ENCODE measurements at regions not wholly inside any gene's neighbourhood (a gene's known extent, or its start where the extent isn't known, plus 50 kb on each side); places are given as distances from the start of the nearest gene placed in this dataset.
"Not testable (repeated sequence)": the region's sequence is repeated elsewhere in the genome, so short reads cannot be mapped to it uniquely, and the experiment has no call there.

DNA sequence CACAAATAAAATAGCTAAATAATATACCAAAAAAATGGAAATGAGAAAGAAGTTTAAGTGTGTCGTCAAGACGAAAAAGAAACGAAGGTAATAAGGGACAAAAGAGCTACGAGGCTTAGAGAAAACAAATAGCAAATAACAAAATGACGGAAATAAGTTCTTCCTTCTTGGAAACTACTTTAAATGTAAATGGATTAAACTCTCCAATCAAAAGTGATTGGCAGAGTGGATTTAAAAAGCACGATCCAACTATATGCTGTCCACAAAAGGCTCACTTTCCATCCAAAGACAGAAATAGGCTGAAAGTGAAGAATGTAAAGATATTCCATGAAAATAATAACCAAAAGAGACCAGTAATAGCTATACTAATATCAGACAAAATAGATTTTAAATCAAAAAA, 82.4 kb downstream of the DIO3 start:
- Histone ChIP-seq H3K36me3 (ENCODE audit: control insufficient read depth, insufficient read depth, low read length) (no peaks in the 10 kb centered on the region), H3K9ac (ENCODE audit: low read length) (no peak overlapping the region), H3K4me3 (ENCODE audit: low read length) (no peak overlapping the region), H3K27ac (ENCODE audit: low read depth, low read length) (no peak overlapping the region), H3K4me1 (ENCODE audit: control insufficient read depth, insufficient read depth, low read length) (no peaks in the 10 kb centered on the region), H3K27me3 (ENCODE audit: control insufficient read depth, insufficient read depth, low read length) (no peaks in the 10 kb centered on the region)

DNA sequence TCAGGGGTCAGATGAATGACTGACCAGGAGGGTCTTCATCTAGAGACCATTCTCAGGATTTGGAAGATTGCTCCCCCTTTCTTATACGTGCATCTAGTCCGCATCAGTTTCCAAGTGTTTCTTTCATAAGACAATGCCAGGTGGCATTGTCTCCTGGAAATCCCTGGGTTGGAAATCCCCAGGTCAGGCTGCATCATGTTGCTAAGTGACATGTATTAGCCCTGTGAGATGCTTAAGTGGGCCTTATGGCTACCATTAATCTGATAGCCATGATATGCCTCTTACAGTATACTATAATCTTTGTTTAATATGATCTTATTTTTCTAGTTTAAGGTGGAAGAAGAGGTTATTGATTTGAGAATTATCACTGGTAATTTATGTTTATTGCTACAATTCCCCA, 92.8 kb downstream of the DIO3 start:
- H3K27ac ChIP-seq (ENCODE audit: low read depth, low read length): no peak overlapping the region
- H3K4me1 ChIP-seq (ENCODE audit: control insufficient read depth, insufficient read depth, low read length): no peaks in the 10 kb centered on the region
- H3K9ac ChIP-seq (ENCODE audit: low read length): no peak overlapping the region
- no peaks in the 10 kb centered on the region for H3K27me3 ChIP-seq (ENCODE audit: control insufficient read depth, insufficient read depth, low read length)
- H3K36me3 ChIP-seq (ENCODE audit: control insufficient read depth, insufficient read depth, low read length): no peaks in the 10 kb centered on the region
- H3K4me3 ChIP-seq (ENCODE audit: low read length): no peak overlapping the region

DNA sequence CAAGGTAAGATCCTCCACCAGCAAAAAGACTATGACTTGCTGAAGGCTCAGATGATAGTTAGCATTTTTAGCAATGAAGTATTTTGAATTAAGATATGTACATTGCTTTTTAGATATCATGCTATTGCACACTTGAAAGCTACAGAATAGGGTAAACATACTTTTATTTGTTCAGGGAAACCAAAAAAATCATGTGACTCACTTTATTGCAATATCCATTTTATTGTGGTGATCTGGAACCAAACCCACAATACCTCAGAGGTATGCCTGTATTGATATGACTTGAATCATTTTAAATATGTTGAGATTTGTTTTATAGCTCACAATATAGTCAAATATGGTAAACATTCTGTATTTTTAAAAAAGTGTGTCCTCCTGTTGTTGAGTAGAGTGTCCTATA, 96.1 kb downstream of the DIO3 start:
- Histone ChIP-seq H3K4me3 (ENCODE audit: low read length) (no peak overlapping the region), H3K4me1 (ENCODE audit: control insufficient read depth, insufficient read depth, low read length) (no peaks in the 10 kb centered on the region), H3K27ac (ENCODE audit: low read depth, low read length) (no peak overlapping the region), H3K27me3 (ENCODE audit: control insufficient read depth, insufficient read depth, low read length) (no peaks in the 10 kb centered on the region), H3K9ac (ENCODE audit: low read length) (no peak overlapping the region), H3K36me3 (ENCODE audit: control insufficient read depth, insufficient read depth, low read length) (no peaks in the 10 kb centered on the region)

DNA sequence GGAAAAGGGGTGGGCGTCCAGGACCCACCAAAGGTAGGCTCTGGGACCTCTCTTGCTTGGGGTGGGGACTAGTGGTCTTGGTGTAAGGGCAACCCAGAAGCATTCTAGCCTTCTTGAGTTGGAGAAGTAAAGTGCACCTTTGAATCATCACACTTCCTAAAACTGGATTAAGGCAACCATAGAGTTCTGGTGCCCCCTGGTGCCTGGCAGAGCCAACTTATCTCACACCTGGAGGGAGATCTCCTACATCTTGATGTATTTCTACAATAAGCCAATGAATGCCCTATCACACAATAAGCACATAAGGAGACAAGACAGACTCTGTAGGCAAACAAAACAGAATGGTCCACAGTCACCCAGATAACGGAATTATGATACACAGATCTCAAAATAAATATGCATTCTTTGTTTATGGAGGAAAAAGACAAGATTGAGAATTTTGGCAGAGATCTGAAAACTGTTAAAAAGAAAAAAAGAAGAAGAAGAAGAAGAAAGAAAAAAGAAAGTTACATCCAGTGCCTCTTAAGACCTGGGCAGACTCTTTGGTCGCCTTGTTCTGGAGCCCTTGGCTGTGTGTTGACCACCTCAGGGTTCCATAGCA, 95.9 kb upstream of the PPP2R5C start:
- H3K27me3 ChIP-seq (ENCODE audit: control insufficient read depth, insufficient read depth, low read length): no peaks in the 10 kb centered on the region
- H3K27ac ChIP-seq (ENCODE audit: low read depth, low read length): no peak overlapping the region
- H3K4me1 ChIP-seq (ENCODE audit: control insufficient read depth, insufficient read depth, low read length): no peaks in the 10 kb centered on the region
- no peak overlapping the region for H3K4me3 ChIP-seq (ENCODE audit: low read length)
- H3K9ac ChIP-seq (ENCODE audit: low read length): no peak overlapping the region
- no peaks in the 10 kb centered on the region for H3K36me3 ChIP-seq (ENCODE audit: control insufficient read depth, insufficient read depth, low read length)

DNA sequence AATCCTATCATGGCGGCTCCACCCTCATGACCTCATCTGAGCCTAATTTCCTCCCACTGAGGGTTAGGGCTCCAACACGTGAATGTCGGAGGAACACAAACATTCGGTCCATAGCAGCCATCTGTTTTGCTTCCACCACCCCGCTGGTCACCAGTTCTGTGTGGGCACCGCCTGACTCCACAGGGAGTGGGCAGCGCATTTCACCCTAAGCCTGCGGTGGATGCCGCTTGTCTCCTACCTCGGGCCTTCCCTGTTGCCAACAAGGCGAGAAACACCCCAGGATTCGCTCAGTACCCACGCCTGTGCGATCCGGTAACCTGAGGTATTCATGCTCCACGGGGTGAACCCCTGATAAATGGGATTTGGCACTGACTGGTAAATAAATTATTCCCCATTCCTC, 95.2 kb upstream of the PPP2R5C start:
- Histone ChIP-seq H3K36me3 (ENCODE audit: control insufficient read depth, insufficient read depth, low read length) (no peaks in the 10 kb centered on the region), H3K4me3 (ENCODE audit: low read length) (no peak overlapping the region), H3K4me1 (ENCODE audit: control insufficient read depth, insufficient read depth, low read length) (no peaks in the 10 kb centered on the region), H3K27ac (ENCODE audit: low read depth, low read length) (no peak overlapping the region), H3K27me3 (ENCODE audit: control insufficient read depth, insufficient read depth, low read length) (no peaks in the 10 kb centered on the region), H3K9ac (ENCODE audit: low read length) (no peak overlapping the region)

DNA sequence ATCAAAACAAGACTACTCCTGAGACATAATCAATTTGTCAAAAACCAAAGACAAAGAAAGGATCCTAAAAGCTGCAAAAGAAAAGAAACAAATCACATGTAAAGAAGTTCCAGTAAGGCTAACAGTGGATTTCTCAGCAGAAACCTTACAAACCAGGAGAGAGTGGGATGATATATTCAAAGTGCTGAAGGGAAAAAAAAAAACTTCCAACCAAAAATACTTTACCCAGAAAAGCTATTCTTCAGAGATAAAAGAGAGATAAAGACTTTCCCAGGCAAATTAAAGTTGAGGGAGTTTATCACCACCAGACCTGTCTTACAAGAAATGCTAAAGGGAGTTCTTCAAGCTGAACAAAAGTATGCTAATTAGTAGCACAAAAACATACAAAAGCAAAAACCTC, 91.9 kb upstream of the PPP2R5C start:
- Histone ChIP-seq H3K9ac (ENCODE audit: low read length) (no peak overlapping the region), H3K27me3 (ENCODE audit: control insufficient read depth, insufficient read depth, low read length) (no peaks in the 10 kb centered on the region), H3K36me3 (ENCODE audit: control insufficient read depth, insufficient read depth, low read length) (no peaks in the 10 kb centered on the region), H3K4me3 (ENCODE audit: low read length) (no peak overlapping the region), H3K4me1 (ENCODE audit: control insufficient read depth, insufficient read depth, low read length) (no peaks in the 10 kb centered on the region), H3K27ac (ENCODE audit: low read depth, low read length) (no peak overlapping the region)

DNA sequence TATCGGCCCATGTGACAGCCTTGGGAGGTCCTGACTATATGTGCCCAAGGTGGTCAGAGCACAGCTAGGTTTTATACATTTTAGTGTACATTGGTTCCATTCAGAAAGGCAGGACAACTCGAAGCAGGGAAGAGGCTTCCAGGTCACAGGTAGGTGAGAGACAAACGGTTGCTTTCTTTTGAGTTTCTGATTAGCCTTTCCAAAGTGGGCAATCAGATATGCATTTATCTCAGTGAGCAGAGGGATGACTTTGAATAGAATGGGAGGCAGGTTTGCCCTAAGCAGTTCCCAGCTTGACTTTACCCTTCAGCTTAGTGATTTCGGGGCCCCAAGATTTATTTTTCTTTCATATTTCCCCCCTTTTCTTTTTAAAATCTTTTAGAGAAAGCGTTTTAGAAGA, 87.6 kb upstream of the PPP2R5C start:
- no peaks in the 10 kb centered on the region for H3K36me3 ChIP-seq (ENCODE audit: control insufficient read depth, insufficient read depth, low read length)
- no peak overlapping the region for H3K4me3 ChIP-seq (ENCODE audit: low read length)
- no peaks in the 10 kb centered on the region for H3K4me1 ChIP-seq (ENCODE audit: control insufficient read depth, insufficient read depth, low read length)
- no peaks in the 10 kb centered on the region for H3K27me3 ChIP-seq (ENCODE audit: control insufficient read depth, insufficient read depth, low read length)
- H3K9ac ChIP-seq (ENCODE audit: low read length): no peak overlapping the region
- no peak overlapping the region for H3K27ac ChIP-seq (ENCODE audit: low read depth, low read length)

DNA sequence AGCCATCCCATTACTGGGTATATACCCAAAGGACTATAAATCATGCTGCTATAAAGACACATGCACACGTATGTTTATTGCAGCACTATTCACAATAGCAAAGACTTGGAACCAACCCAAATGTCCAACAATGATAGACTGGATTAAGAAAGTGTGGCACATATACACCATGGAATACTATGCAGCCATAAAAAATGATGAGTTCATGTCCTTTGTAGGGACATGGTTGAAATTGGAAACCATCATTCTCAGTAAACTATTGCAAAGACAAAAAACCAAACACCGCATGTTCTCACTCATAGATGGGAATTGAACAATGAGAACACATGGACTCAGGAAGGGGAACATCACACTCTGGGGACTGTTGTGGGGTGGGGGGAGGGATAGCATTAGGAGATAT, 85.7 kb upstream of the PPP2R5C start:
- not testable (repeated sequence) for H3K9ac ChIP-seq (ENCODE audit: low read length); H3K27me3 ChIP-seq (ENCODE audit: control insufficient read depth, insufficient read depth, low read length); H3K27ac ChIP-seq (ENCODE audit: low read depth, low read length); H3K4me1 ChIP-seq (ENCODE audit: control insufficient read depth, insufficient read depth, low read length); H3K36me3 ChIP-seq (ENCODE audit: control insufficient read depth, insufficient read depth, low read length); H3K4me3 ChIP-seq (ENCODE audit: low read length)

DNA sequence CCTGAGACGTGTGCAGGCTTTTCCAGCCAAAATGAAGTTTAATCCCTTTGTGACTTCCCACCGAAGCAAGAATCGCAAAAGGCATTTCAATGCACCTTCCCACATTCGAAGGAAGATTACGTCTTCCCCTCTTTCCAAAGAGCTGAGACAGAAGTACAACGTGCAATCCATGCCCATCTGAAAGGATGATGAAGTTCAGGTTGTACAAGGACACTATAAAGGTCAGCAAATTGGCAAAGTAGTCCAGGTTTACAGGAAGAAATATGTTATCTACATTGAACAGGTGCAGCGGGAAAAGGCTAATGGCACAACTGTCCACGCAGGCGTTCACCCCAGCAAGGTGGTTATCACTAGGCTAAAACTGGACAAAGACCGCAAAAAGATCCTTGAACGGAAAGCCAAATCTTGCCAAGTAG, 83.6 kb upstream of the PPP2R5C start:
- not testable (repeated sequence) for H3K27me3 ChIP-seq (ENCODE audit: control insufficient read depth, insufficient read depth, low read length); H3K27ac ChIP-seq (ENCODE audit: low read depth, low read length); H3K4me1 ChIP-seq (ENCODE audit: control insufficient read depth, insufficient read depth, low read length); H3K9ac ChIP-seq (ENCODE audit: low read length); H3K36me3 ChIP-seq (ENCODE audit: control insufficient read depth, insufficient read depth, low read length); H3K4me3 ChIP-seq (ENCODE audit: low read length)

DNA sequence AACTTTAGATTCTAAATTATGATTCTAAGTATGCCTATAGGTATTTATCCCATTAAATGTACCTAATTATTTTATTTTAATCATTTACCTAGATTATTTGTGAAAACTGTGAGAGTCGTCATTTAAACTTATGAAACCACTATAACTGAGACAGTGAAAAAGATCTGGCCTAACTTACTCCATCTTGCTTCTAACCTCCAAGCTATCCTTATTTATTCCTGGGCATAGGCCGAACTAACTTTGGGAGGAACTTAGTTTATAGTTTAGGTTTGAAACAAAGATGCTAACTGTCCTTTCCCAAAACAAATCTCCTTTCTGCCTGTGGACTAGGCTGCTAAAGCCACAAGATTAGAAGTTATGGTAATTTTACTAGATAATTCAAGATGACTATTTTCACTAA, 79.7 kb upstream of the PPP2R5C start:
- H3K4me3 ChIP-seq (ENCODE audit: low read length): no peak overlapping the region
- H3K9ac ChIP-seq (ENCODE audit: low read length): no peak overlapping the region
- H3K27me3 ChIP-seq (ENCODE audit: control insufficient read depth, insufficient read depth, low read length): no peaks in the 10 kb centered on the region
- H3K36me3 ChIP-seq (ENCODE audit: control insufficient read depth, insufficient read depth, low read length): no peaks in the 10 kb centered on the region
- H3K4me1 ChIP-seq (ENCODE audit: control insufficient read depth, insufficient read depth, low read length): no peaks in the 10 kb centered on the region
- no peak overlapping the region for H3K27ac ChIP-seq (ENCODE audit: low read depth, low read length)

DNA sequence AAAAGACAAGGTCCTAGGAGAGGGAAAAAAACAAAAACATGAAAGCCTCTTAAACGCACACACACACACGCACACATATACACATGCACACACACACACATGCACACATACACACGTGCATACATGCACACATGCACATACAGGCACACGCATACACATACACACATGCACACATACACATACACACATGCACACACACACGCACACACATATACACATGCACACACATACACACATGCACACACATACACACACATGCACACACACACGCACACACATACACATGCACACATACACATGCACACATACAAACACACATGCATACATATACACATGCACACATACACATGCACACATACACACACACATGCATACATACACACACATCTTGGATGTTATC, 78.1 kb upstream of the PPP2R5C start:
- Histone ChIP-seq H3K27ac (ENCODE audit: low read depth, low read length) (no peak overlapping the region), H3K27me3 (ENCODE audit: control insufficient read depth, insufficient read depth, low read length) (no peaks in the 10 kb centered on the region), H3K36me3 (ENCODE audit: control insufficient read depth, insufficient read depth, low read length) (no peaks in the 10 kb centered on the region), H3K9ac (ENCODE audit: low read length) (no peak overlapping the region), H3K4me3 (ENCODE audit: low read length) (no peak overlapping the region), H3K4me1 (ENCODE audit: control insufficient read depth, insufficient read depth, low read length) (no peaks in the 10 kb centered on the region)

DNA sequence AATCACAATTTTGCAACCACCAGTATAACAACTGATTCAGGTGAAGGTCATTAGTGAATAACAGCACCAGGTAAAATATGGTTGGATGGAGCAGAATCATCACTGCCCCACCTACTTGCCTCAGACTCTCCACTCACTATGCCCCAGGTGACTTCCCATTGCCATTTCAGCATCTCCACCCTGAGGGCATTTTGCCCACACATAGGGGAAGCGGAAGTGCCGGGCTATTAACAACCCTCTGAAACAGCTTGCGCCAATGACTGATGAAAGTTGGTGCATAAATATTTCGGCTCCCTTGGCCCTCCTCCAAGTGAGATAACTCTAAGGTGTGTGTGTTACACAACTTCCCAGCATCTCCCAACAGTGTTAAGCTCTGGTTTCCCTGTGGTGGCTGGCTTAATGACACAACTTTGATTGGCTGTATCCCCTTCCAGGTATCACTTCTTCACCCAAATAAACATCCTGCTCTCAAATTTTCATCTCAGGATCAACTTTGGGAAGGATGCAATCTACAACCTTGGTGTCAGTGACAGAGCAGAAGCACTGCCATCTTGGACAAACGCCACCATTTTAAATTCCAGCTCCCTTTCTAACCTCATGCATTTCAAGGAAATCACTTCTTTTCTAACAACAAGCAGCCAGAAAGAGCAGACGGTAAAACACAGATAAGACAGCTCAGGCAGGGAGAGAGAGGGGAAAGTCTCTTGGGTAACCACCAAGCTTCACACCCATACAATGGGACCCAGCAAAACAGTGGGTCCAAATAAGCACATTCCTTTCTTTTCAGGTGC, 73.6 kb upstream of the PPP2R5C start:
- Histone ChIP-seq H3K36me3 (ENCODE audit: control insufficient read depth, insufficient read depth, low read length) (no peaks in the 10 kb centered on the region), H3K4me3 (ENCODE audit: low read length) (no peak overlapping the region), H3K4me1 (ENCODE audit: control insufficient read depth, insufficient read depth, low read length) (no peaks in the 10 kb centered on the region), H3K27me3 (ENCODE audit: control insufficient read depth, insufficient read depth, low read length) (no peaks in the 10 kb centered on the region), H3K27ac (ENCODE audit: low read depth, low read length) (no peak overlapping the region), H3K9ac (ENCODE audit: low read length) (no peak overlapping the region)

DNA sequence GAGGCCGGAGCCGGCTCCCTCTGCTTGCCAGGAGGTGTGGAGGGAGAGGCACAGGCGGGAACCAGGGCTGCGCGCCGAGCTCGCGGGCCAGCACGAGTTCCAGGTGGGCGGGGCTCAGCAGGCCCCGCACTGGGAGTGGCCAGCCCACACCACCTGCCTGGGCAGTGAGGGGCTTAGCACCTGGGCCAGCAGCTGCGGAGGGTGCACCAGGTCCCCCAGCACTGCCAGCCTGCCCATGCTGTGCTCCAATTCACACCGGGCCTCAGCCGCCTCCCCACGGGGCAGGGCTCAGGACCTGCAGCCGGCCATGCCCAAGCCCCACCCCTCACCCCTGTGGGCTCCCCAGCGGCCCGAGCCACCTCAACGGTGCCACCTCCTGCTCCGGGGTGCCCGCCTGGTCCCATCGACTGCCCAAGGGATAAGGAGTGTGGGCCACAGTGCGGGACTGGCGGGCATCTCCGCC, 72.4 kb upstream of the PPP2R5C start:
- no peaks in the 10 kb centered on the region for H3K27me3 ChIP-seq (ENCODE audit: control insufficient read depth, insufficient read depth, low read length)
- H3K36me3 ChIP-seq (ENCODE audit: control insufficient read depth, insufficient read depth, low read length): no peaks in the 10 kb centered on the region

More for the DNA sequence above, 72.4 kb upstream of the PPP2R5C start:
- Histone ChIP-seq H3K9ac (ENCODE audit: low read length) (no peak overlapping the region), H3K4me1 (ENCODE audit: control insufficient read depth, insufficient read depth, low read length) (no peaks in the 10 kb centered on the region), H3K27ac (ENCODE audit: low read depth, low read length) (no peak overlapping the region), H3K4me3 (ENCODE audit: low read length) (no peak overlapping the region)
